HUES48 (cell line): ENCODE measurements at regions not wholly inside any gene's neighbourhood (a gene's known extent, or its start where the extent isn't known, plus 50 kb on each side); places are given as distances from the start of the nearest gene placed in this dataset.
"Not testable (repeated sequence)": the region's sequence is repeated elsewhere in the genome, so short reads cannot be mapped to it uniquely, and the experiment has no call there.

Experiments used
- H3K27ac ChIP-seq: one replicate; pipeline ENCODE4 v1.7.0; 2013; ENCODE audit warnings: low read depth, low read length, inconsistent platforms
- H3K27me3 ChIP-seq: 2 replicates; pipeline ENCODE4 v1.6.1; 2013; ENCODE audit warnings: mild to moderate bottlenecking, low read length; ENCODE audit not compliant: control insufficient read depth, insufficient read depth
- H3K36me3 ChIP-seq: 2 replicates; pipeline ENCODE4 v1.6.1; 2013; ENCODE audit warnings: low read length; ENCODE audit not compliant: control insufficient read depth, insufficient read depth
- H3K4me1 ChIP-seq: 2 replicates; pipeline ENCODE4 v1.6.1; 2013; ENCODE audit warnings: mild to moderate bottlenecking, low read length; ENCODE audit not compliant: control insufficient read depth, insufficient read depth
- H3K4me3 ChIP-seq: 2 replicates; pipeline ENCODE4 v1.5.1; 2013; ENCODE audit warnings: mild to moderate bottlenecking, low read depth, low read length
- H3K9ac ChIP-seq: 2 replicates; pipeline ENCODE4 v1.6.1; 2013; ENCODE audit warnings: mild to moderate bottlenecking, low read depth, low read length, moderate library complexity
- H3K9me3 ChIP-seq: 2 replicates; pipeline ENCODE4 v1.6.1; 2013; ENCODE audit warnings: low read length; ENCODE audit not compliant: control insufficient read depth, insufficient read depth

- Histone ChIP-seq H3K9me3 (no peaks in the 10 kb centered on the region), H3K4me1 (peaks cover 2% of the 10 kb centered on the region; the same call in 1 of the 2 replicates), H3K27me3 (no peaks in the 10 kb centered on the region), H3K36me3 (no peaks in the 10 kb centered on the region), H3K27ac (no peak overlapping the region), H3K9ac (no peak overlapping the region), H3K4me3 (no peak overlapping the region)
Observed at GRCh38 chr3:20540066-20540465, 354.1 kb upstream of the SGO1 start.

- Histone ChIP-seq H3K9ac (no peak overlapping the region), H3K4me3 (no peak overlapping the region), H3K27me3 (no peaks in the 10 kb centered on the region), H3K4me1 (peaks cover 4% of the 10 kb centered on the region; the same call in 1 of the 2 replicates), H3K9me3 (no peaks in the 10 kb centered on the region), H3K27ac (no peak overlapping the region), H3K36me3 (no peaks in the 10 kb centered on the region)
Observed at GRCh38 chr3:20539666-20540065, 353.7 kb upstream of the SGO1 start.

- no peaks in the 10 kb centered on the region for H3K36me3 ChIP-seq
- H3K4me3 ChIP-seq, result no peak overlapping the region
- H3K27ac ChIP-seq, result no peak overlapping the region
- H3K27me3 ChIP-seq, result no peaks in the 10 kb centered on the region
- no peak overlapping the region for H3K9ac ChIP-seq
- H3K9me3 ChIP-seq, result no peaks in the 10 kb centered on the region
- H3K4me1 ChIP-seq, result peaks cover 4% of the 10 kb centered on the region; the same call in 1 of the 2 replicates
Observed at GRCh38 chr3:20537234-20537633, 351.2 kb upstream of the SGO1 start.

- no peak overlapping the region for H3K9ac ChIP-seq
- no peak overlapping the region for H3K27ac ChIP-seq
- no peaks in the 10 kb centered on the region for H3K9me3 ChIP-seq
- H3K36me3 ChIP-seq, result no peaks in the 10 kb centered on the region
- peaks cover under 1% of the 10 kb centered on the region; the same call in 1 of the 2 replicates for H3K4me1 ChIP-seq
- no peak overlapping the region for H3K4me3 ChIP-seq
- H3K27me3 ChIP-seq, result no peaks in the 10 kb centered on the region
Observed at GRCh38 chr3:20529911-20530310, 343.9 kb upstream of the SGO1 start.

- H3K27me3 ChIP-seq, result no peaks in the 10 kb centered on the region
- H3K9me3 ChIP-seq, result no peaks in the 10 kb centered on the region
- no peak overlapping the region for H3K27ac ChIP-seq
- no peak overlapping the region for H3K9ac ChIP-seq
- no peaks in the 10 kb centered on the region for H3K36me3 ChIP-seq
- H3K4me1 ChIP-seq, result no peaks in the 10 kb centered on the region
- no peak overlapping the region for H3K4me3 ChIP-seq
Observed at GRCh38 chr3:20528180-20528770, 342.3 kb upstream of the SGO1 start.

- Histone ChIP-seq H3K4me3 (no peak overlapping the region), H3K9me3 (no peaks in the 10 kb centered on the region), H3K27ac (no peak overlapping the region), H3K4me1 (no peaks in the 10 kb centered on the region), H3K36me3 (no peaks in the 10 kb centered on the region), H3K9ac (no peak overlapping the region), H3K27me3 (no peaks in the 10 kb centered on the region)
Observed at GRCh38 chr3:20527368-20527767, 341.4 kb upstream of the SGO1 start.

GRCh38 chr3:20524328-20524727 lies 338.3 kb upstream of the SGO1 start:
- H3K9ac ChIP-seq, result no peak overlapping the region
- H3K9me3 ChIP-seq, result no peaks in the 10 kb centered on the region
- no peaks in the 10 kb centered on the region for H3K27me3 ChIP-seq
- no peaks in the 10 kb centered on the region for H3K36me3 ChIP-seq
- no peaks in the 10 kb centered on the region for H3K4me1 ChIP-seq
- no peak overlapping the region for H3K27ac ChIP-seq
- no peak overlapping the region for H3K4me3 ChIP-seq

DNA sequence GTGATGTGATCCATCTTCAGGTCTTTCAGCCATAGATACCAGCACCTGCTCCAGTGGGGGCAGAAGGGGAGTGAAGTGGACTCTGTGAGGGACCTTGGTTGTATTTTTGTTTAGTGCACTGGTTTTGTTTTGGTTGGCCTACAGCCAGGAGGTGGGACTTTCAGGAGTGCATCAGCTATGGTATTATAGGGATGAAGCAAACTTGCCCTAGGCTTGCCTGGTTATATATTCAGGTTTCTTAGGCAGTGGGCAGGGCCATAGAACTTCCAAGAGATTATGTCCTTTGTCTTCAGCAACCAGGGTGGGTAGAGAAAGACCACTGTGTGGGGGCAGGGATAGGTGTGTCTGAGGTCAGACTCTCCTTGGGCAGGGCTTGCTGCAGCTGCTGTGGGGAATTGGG lies 337.3 kb upstream of the SGO1 start:
- no peak overlapping the region for H3K27ac ChIP-seq
- H3K27me3 ChIP-seq, result no peaks in the 10 kb centered on the region
- no peak overlapping the region for H3K4me3 ChIP-seq
- H3K9me3 ChIP-seq, result no peaks in the 10 kb centered on the region
- H3K4me1 ChIP-seq, result no peaks in the 10 kb centered on the region
- H3K36me3 ChIP-seq, result no peaks in the 10 kb centered on the region
- no peak overlapping the region for H3K9ac ChIP-seq

GRCh38 chr3:20517316-20517715 lies 331.3 kb upstream of the SGO1 start:
- not testable (repeated sequence) for H3K9me3 ChIP-seq, H3K4me3 ChIP-seq, H3K4me1 ChIP-seq, H3K36me3 ChIP-seq, H3K27ac ChIP-seq, H3K9ac ChIP-seq, H3K27me3 ChIP-seq

- Histone ChIP-seq H3K27me3 (no peaks in the 10 kb centered on the region), H3K9me3 (no peaks in the 10 kb centered on the region), H3K4me1 (peaks cover 3% of the 10 kb centered on the region; the same call in 1 of the 2 replicates), H3K4me3 (no peak overlapping the region), H3K27ac (no peak overlapping the region), H3K36me3 (no peaks in the 10 kb centered on the region), H3K9ac (no peak overlapping the region)
Observed at GRCh38 chr3:20516311-20516710, 330.3 kb upstream of the SGO1 start.

GRCh38 chr3:20515834-20516233 lies 329.8 kb upstream of the SGO1 start:
- Histone ChIP-seq H3K4me3 (no peak overlapping the region), H3K4me1 (peaks cover 6% of the 10 kb centered on the region; the same call in 1 of the 2 replicates), H3K27me3 (no peaks in the 10 kb centered on the region), H3K27ac (no peak overlapping the region), H3K9ac (no peak overlapping the region), H3K36me3 (no peaks in the 10 kb centered on the region), H3K9me3 (no peaks in the 10 kb centered on the region)
